ENCODE measurements at regions not wholly inside any gene's neighbourhood (a gene's known extent, or its start where the extent isn't known, plus 50 kb on each side); places are given as distances from the start of the nearest gene placed in this dataset.

GRCh38 chr4:20127626-20128025 is 124.1 kb upstream of the SLIT2 start:
- ATAC-seq, result no peak
- no peak for DNase-seq (ENCODE audit: missing footprints)
- intact Hi-C loops (cut with DNase I), result no loop called here

GRCh38 chr4:20126906-20127305 is 124.8 kb upstream of the SLIT2 start:
- no peak for DNase-seq (ENCODE audit: missing footprints)
- intact Hi-C loops (cut with DNase I), result no loop called here
- ATAC-seq, result no peak

GRCh38 chr4:20124317-20125026 is 127.2 kb upstream of the SLIT2 start:
- DNase-seq (ENCODE audit: missing footprints), result no peak
- no peak for ATAC-seq
- intact Hi-C loops (cut with DNase I), result no loop called here

GRCh38 chr4:20122198-20122988 is 129.3 kb upstream of the SLIT2 start:
- no peak for ATAC-seq
- DNase-seq (ENCODE audit: missing footprints), result no peak
- intact Hi-C loops (cut with DNase I), result no loop called here

GRCh38 chr4:20119141-20119540 is 132.6 kb upstream of the SLIT2 start:
- intact Hi-C loops (cut with DNase I), result no loop called here
- DNase-seq (ENCODE audit: missing footprints), result no peak
- ATAC-seq, result no peak

- intact Hi-C loops (cut with DNase I), result no loop called here
- ATAC-seq, result no peak
- DNase-seq (ENCODE audit: missing footprints), result no peak
Measured at GRCh38 chr4:20109391-20109790, 142.3 kb upstream of the SLIT2 start.

- DNase-seq (ENCODE audit: missing footprints) (no peak), ATAC-seq (no peak)
- intact Hi-C loops (cut with DNase I), result no loop called here
Measured at GRCh38 chr4:20106921-20107320, 144.8 kb upstream of the SLIT2 start.

- no peak for ATAC-seq
- intact Hi-C loops (cut with DNase I), result no loop called here
- DNase-seq (ENCODE audit: missing footprints), result no peak
Measured at GRCh38 chr4:20101831-20102230, 149.9 kb upstream of the SLIT2 start.

GRCh38 chr4:20096911-20097310 is 154.8 kb upstream of the SLIT2 start:
- intact Hi-C loops (cut with DNase I), result no loop called here
- DNase-seq (ENCODE audit: missing footprints), result no peak
- ATAC-seq, result no peak

- DNase-seq (ENCODE audit: missing footprints), result no peak
- intact Hi-C loops (cut with DNase I), result no loop called here
- ATAC-seq, result peak; percentile 46
Measured at GRCh38 chr4:20095805-20096541, 155.7 kb upstream of the SLIT2 start.

- intact Hi-C loops (cut with DNase I), result no loop called here
- no peak for ATAC-seq
- no peak for DNase-seq (ENCODE audit: missing footprints)
Measured at GRCh38 chr4:20091781-20092180, 159.9 kb upstream of the SLIT2 start.

- DNase-seq (ENCODE audit: missing footprints) (no peak), ATAC-seq (no peak)
- intact Hi-C loops (cut with DNase I), result no loop called here
Measured at GRCh38 chr4:20087522-20087911, 164.2 kb upstream of the SLIT2 start.

- intact Hi-C loops (cut with DNase I), result no loop called here
- DNase-seq (ENCODE audit: missing footprints) (no peak), ATAC-seq (no peak)
Measured at GRCh38 chr4:20086799-20087521, 164.7 kb upstream of the SLIT2 start.

GRCh38 chr4:20086067-20086798 is 165.5 kb upstream of the SLIT2 start:
- intact Hi-C loops (cut with DNase I), result no loop called here
- peak; percentile 31 for ATAC-seq
- no peak for DNase-seq (ENCODE audit: missing footprints)

GRCh38 chr4:20085653-20086052 is 166.1 kb upstream of the SLIT2 start:
- DNase-seq (ENCODE audit: missing footprints), result no peak
- no peak for ATAC-seq
- intact Hi-C loops (cut with DNase I), result no loop called here

GRCh38 chr4:20085156-20085555 is 166.5 kb upstream of the SLIT2 start:
- ATAC-seq, result no peak
- intact Hi-C loops (cut with DNase I), result no loop called here
- DNase-seq (ENCODE audit: missing footprints), result no peak

- intact Hi-C loops (cut with DNase I), result no loop called here
- DNase-seq (ENCODE audit: missing footprints) (no peak), ATAC-seq (no peak)
Measured at GRCh38 chr4:20084488-20084887, 167.2 kb upstream of the SLIT2 start.

GRCh38 chr4:20078644-20079043 is 173.1 kb upstream of the SLIT2 start:
- no peak for ATAC-seq
- no peak for DNase-seq (ENCODE audit: missing footprints)
- intact Hi-C loops (cut with DNase I), result no loop called here
